HG02885 (cell line): ENCODE measurements at regions not wholly inside any gene's neighbourhood (a gene's known extent, or its start where the extent isn't known, plus 50 kb on each side); places are given as distances from the start of the nearest gene placed in this dataset.
"Not testable (repeated sequence)": the region's sequence is repeated elsewhere in the genome, so short reads cannot be mapped to it uniquely, and the experiment has no call there.

Experiments used
- ATAC-seq: cut with Tn5 transposase; IDR thresholded peaks from one replicate; pipeline ENCODE4 v1.9.1; 2021; ENCODE audit warnings: mild to moderate bottlenecking; ENCODE audit not compliant: unreplicated experiment, poor library complexity

- no peak for ATAC-seq
Observed at GRCh38 chr1:14415396-14415795, 183.1 kb upstream of the KAZN start.

GRCh38 chr1:14419778-14420218, 178.7 kb upstream of the KAZN start:
- ATAC-seq = not testable (repeated sequence)

GRCh38 chr1:14420686-14421085, 177.8 kb upstream of the KAZN start:
- ATAC-seq = no peak

DNA sequence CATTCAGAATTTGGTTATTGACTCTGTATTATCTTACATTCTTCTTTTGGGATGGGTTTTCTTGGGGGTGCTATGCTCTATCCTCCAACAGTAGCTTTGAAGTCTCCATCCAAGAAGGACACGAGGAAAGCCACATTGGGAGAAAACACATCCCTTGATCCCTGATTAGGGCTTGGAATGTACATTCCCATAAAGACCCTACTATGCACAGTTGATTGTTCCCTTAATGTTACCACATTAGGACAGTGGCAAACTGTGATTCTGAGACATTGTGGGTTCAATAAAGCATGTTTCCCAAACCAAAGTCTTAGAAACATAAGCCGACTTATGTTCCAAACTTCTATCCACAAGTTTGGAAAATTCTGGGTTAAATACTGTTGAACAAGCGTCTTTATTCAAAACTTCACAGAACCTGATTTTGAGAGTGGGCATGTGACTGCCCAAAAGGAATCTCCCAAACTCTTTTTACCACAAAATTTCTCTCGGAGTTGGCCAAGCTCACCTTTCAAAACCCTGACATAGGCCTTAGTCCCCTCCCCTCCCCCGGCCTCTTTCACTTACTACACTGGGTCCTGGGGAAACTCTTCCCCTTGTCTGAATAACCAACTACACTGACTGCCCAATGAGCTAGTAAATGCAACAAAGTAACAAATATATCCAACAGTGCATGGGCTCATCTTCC, 177.0 kb upstream of the KAZN start:
- ATAC-seq = no peak

DNA sequence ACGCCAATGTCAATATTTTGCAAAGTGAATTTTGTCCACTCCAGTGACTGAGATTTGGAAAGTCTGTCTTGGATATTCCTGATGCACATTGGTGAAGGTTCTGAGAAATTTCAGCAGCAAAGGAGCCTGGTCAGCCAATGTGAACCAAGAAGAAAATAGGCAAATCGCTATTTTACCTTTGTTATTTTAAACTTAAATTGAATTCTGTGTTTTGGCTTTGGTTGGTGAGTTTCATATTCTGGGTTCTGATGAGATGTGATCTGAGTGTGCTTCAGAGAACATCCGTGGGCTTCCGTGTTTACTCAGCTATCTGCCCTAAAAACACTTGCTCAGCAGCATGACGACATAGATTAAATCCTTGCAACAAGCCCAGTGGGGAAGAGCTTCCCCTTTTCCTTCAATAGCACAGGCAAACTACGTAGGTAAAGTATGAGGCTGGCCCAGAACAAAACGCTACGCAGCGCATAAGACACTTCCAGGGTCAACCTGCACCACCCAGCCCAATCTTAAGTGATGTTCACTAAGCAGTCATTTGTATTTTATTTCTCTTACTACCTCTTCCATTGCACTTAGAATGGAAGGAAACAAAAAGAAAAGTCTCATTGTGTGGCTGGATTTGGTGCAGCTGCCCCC, 176.4 kb upstream of the KAZN start:
- no peak for ATAC-seq

- ATAC-seq = no peak
Observed at GRCh38 chr1:14424325-14425002, 174.0 kb upstream of the KAZN start.

GRCh38 chr1:14426854-14427253, 171.6 kb upstream of the KAZN start:
- no peak for ATAC-seq

DNA sequence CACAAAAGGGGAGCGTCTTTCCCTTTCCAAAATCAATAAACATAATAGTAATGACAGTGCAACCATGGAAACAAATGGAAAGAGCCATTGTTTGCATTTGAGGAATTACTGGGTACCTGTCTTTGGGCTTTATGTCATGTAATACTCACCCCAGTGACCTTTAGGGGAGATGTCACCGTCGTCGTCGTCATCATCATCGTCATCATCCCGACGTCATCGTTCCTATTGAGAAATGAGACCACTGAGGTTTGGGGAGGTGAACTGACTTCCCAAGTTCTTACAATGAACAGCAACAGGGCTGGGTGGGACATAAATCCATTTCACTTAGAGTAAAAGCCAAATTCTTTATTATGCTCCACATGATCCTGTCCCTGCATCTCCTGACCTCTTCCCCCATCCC, 168.9 kb upstream of the KAZN start:
- no peak for ATAC-seq

DNA sequence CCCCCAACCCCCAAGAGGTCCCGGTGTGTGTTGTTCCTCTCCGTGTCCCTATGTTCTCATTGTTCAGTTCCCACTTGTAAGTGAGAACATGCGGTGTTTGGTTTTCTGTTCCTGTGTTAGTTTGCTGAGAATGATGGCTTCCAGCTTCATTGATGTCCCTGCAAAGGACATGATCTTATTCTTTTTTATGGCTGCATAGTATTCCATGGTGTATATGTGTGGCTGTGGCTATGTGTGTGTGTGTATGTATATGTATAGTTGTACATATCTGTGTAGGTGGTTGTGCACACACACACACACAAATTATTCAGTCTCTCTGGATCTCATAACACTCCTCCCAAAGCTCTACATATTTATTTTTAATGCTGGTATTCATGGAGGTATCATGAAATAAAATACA, 165.8 kb upstream of the KAZN start:
- ATAC-seq = not testable (repeated sequence)

- no peak for ATAC-seq
Observed at GRCh38 chr1:14435368-14436023, 163.0 kb upstream of the KAZN start.

DNA sequence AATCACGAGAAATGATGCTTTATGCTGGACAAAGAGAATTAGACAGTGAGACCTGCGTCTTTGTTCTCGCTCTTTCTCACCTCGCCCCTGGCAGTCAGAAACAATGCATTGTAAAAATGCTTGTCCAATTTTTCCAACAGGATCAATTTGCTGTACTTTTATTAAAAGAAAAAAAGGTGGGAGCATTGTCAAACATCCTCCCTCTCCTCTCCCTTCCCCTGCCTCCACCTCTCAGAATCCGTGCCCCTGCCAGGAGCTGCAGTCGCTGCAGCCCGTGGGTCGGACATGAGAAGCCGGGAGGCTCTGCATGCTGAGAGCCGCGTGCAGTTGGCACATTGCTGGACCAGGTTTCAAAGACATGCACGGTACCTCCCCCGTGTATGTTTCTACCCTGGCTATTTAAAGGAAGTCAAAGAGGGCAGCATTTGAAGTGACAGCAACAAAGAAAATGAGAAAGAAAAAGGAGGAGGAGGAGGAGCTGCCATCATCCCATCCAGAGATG, 161.0 kb upstream of the KAZN start:
- ATAC-seq = no peak

DNA sequence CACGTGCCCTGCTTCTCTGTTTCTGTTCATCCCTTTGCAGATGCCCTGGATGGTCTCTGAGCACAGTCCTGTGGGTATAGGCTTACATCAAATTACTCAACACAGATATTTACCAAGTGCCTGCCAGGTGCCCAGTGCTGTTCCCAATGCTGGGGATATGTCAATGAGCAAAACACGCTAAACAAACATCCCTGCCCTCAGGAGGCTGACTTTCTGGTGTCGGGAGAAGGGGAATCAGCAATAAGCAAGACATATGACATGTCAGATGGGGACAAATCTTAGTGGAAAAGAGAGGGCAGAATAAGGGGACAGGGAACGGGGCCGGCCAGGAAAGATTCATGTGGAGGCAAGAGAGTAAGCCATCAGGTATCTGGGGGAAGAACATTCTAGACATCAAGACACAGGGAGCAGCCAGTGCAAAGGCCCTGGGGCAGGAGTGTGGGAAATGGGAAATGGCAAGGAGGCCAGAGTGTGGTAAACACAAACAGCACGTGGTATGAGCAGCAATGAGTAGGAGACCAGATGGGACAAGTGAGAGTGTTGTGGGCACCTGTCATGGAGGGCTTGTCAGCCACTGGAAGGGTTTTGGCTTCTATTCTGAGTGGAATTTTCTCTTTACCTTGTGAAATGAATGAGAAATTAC, 160.2 kb upstream of the KAZN start:
- ATAC-seq = no peak

- no peak for ATAC-seq
Observed at GRCh38 chr1:14439015-14439414, 159.5 kb upstream of the KAZN start.

- no peak for ATAC-seq
Observed at GRCh38 chr1:14440166-14440565, 158.3 kb upstream of the KAZN start.

GRCh38 chr1:14440731-14441130, 157.8 kb upstream of the KAZN start:
- no peak for ATAC-seq

GRCh38 chr1:14441302-14441741, 157.2 kb upstream of the KAZN start:
- ATAC-seq = no peak

GRCh38 chr1:14442669-14443068, 155.8 kb upstream of the KAZN start:
- ATAC-seq = no peak

- ATAC-seq = no peak
Observed at GRCh38 chr1:14443164-14443787, 155.2 kb upstream of the KAZN start.

GRCh38 chr1:14451217-14451616, 147.3 kb upstream of the KAZN start:
- no peak for ATAC-seq

DNA sequence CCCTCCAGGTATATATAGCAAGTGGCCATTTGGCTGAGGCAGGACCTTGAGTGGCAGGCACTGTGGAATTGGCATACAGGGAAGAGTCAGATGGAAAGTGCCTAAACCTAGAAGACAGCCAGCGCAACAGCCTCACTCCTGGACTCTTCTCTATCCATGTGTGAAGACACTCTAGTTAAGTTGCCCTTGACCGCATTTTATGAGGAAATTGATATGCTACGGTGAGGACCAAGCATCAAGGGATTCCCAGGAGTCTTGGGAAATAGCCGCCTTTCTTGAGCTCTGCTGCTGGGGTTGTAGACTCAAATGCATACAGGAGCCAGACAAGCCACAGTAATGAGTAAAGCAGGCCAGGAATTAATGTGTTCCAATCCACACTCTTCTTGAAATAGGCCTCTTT, 145.9 kb upstream of the KAZN start:
- no peak for ATAC-seq
